ENCODE measurements at regions not wholly inside any gene's neighbourhood (a gene's known extent, or its start where the extent isn't known, plus 50 kb on each side); places are given as distances from the start of the nearest gene placed in this dataset.

DNA sequence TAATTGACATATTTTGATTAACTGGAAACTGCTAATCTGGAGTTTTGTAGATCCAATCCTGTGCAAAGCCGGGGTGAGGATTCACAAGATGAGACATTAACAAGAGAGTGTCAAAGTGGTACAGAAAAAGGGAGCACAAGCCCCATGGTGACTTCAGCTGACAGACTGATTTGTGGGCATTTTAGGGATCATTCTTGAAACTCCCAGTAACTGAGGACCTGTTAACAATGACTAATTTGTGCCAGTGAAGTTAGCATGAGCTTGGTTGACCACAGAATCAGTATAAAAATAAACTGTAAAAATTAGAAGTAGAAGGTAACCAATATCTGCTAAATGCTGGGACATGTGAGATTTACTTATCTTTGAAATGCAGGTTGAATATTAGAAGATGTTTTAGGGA is 1578.3 kb downstream of the EFNA5 start:
- intact Hi-C loops (cut with micrococcal nuclease; ENCODE audit: unreplicated experiment), result no loop called here
- Histone ChIP-seq H3K9me3 (ENCODE audit: low read depth, low read length, poor library complexity, severe bottlenecking) (no peaks in the 10 kb centered on the region), H3K36me3 (ENCODE audit: insufficient read depth, low read length, poor library complexity, severe bottlenecking) (no peaks in the 10 kb centered on the region), H3K4me3 (ENCODE audit: low read depth, low read length, poor library complexity, severe bottlenecking) (no peak overlapping the region), H3K27ac (ENCODE audit: low read depth, low read length, poor library complexity, severe bottlenecking) (no peak overlapping the region), H3K4me1 (ENCODE audit: insufficient read depth, low read length, poor library complexity, severe bottlenecking) (no peaks in the 10 kb centered on the region), H3K27me3 (replicated peaks; ENCODE audit: insufficient read depth, low read depth, low read length, poor library complexity) (no peaks in the 10 kb centered on the region)
- BruUV-seq (replicated peaks), result no TSS peak
- no peak for TF ChIP-seq CTCF (conservative IDR thresholded peaks at IDR 0.05; ENCODE audit: low read depth, low read length)
- no peak for TF ChIP-seq EZH2 (IDR thresholded peaks at IDR 0.05; ENCODE audit: borderline replicate concordance, low read depth, low read length, poor library complexity, severe bottlenecking)
- CTCF ChIA-PET, result no interaction called here
- DNase-seq (ENCODE audit: low spot score), result no peak
- POLR2A ChIA-PET (ENCODE audit: low non-redundant PET), result interaction anchor here (0.7 kb wide), 1 partner anchor 111 kb away, joined by 4 read pairs; no protein-coding TSS in a partner anchor

DNA sequence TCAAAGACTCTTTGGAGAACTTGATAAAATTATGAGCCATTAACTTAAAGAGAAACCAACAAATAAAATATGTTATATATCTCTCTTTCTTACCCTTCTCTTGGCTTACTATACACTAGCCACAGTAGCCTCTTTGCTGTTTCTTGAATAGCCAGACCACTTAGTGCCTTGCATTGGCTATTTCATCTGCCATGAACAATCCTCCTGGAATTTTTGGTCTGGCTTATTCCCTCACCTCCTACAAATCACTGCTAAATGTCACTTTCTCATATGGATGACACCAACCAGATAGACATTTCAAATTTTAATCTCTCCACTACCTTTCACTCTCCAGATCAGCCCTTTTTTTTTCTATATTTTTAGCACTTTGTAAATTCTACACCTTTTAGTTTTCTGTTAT is 1581.7 kb downstream of the EFNA5 start:
- ChIA-PET POLR2A (ENCODE audit: low non-redundant PET) (no interaction called here), CTCF (no interaction called here)
- Histone ChIP-seq H3K4me3 (ENCODE audit: low read depth, low read length, poor library complexity, severe bottlenecking) (no peak overlapping the region), H3K36me3 (ENCODE audit: insufficient read depth, low read length, poor library complexity, severe bottlenecking) (no peaks in the 10 kb centered on the region), H3K27ac (ENCODE audit: low read depth, low read length, poor library complexity, severe bottlenecking) (no peak overlapping the region), H3K4me1 (ENCODE audit: insufficient read depth, low read length, poor library complexity, severe bottlenecking) (no peaks in the 10 kb centered on the region), H3K9me3 (ENCODE audit: low read depth, low read length, poor library complexity, severe bottlenecking) (no peaks in the 10 kb centered on the region), H3K27me3 (replicated peaks; ENCODE audit: insufficient read depth, low read depth, low read length, poor library complexity) (no peaks in the 10 kb centered on the region)
- TF ChIP-seq EZH2 (IDR thresholded peaks at IDR 0.05; ENCODE audit: borderline replicate concordance, low read depth, low read length, poor library complexity, severe bottlenecking) (no peak), CTCF (conservative IDR thresholded peaks at IDR 0.05; ENCODE audit: low read depth, low read length) (no peak)
- no TSS peak for BruUV-seq (replicated peaks)
- intact Hi-C loops (cut with micrococcal nuclease; ENCODE audit: unreplicated experiment), result no loop called here
- DNase-seq (ENCODE audit: low spot score), result no peak

DNA sequence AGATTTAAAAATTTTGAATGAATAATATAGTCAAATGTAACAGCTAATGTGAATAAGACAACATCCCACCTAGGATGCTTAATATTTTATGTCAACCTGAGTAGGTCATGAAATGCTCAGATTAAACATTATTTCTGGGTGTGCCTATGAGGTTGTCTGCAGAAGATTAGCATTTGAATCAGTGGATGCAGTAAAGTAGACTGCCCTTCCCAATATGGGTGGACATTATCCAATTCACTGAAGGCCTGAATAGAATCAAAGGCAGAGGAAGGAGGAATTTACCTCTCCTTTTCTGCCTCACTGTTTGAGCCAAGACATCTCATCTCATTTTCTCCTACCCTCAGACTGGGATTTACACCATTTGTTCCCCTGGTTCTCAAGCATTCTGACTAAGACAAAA is 1582.3 kb downstream of the EFNA5 start:
- no peak for DNase-seq (ENCODE audit: low spot score)
- no TSS peak for BruUV-seq (replicated peaks)
- TF ChIP-seq CTCF (conservative IDR thresholded peaks at IDR 0.05; ENCODE audit: low read depth, low read length) (no peak), EZH2 (IDR thresholded peaks at IDR 0.05; ENCODE audit: borderline replicate concordance, low read depth, low read length, poor library complexity, severe bottlenecking) (no peak)
- CTCF ChIA-PET, result no interaction called here
- intact Hi-C loops (cut with micrococcal nuclease; ENCODE audit: unreplicated experiment), result no loop called here
- H3K27me3 ChIP-seq (replicated peaks; ENCODE audit: insufficient read depth, low read depth, low read length, poor library complexity), result no peaks in the 10 kb centered on the region
- H3K4me3 ChIP-seq (ENCODE audit: low read depth, low read length, poor library complexity, severe bottlenecking), result no peak overlapping the region
- H3K9me3 ChIP-seq (ENCODE audit: low read depth, low read length, poor library complexity, severe bottlenecking), result no peaks in the 10 kb centered on the region
- no peaks in the 10 kb centered on the region for H3K4me1 ChIP-seq (ENCODE audit: insufficient read depth, low read length, poor library complexity, severe bottlenecking)
- H3K36me3 ChIP-seq (ENCODE audit: insufficient read depth, low read length, poor library complexity, severe bottlenecking), result no peaks in the 10 kb centered on the region
- no peak overlapping the region for H3K27ac ChIP-seq (ENCODE audit: low read depth, low read length, poor library complexity, severe bottlenecking)
- POLR2A ChIA-PET (ENCODE audit: low non-redundant PET), result no interaction called here

Measured in A673 (cell line).